MCF 10A (cell line): ENCODE measurements at regions not wholly inside any gene's neighbourhood (a gene's known extent, or its start where the extent isn't known, plus 50 kb on each side); places are given as distances from the start of the nearest gene placed in this dataset.

Experiments
- BruUV-seq: library from RNA; stranded (reverse); fragments of 400-500 nt; replicated peaks from 2 replicates; lab custom pipeline; 2021; lab: Mats Ljungman, UMichigan
- CTCF ChIA-PET: fragments of 300-600 bp; sonication (Branson Sonifier 250); formaldehyde crosslinking; extraction: SDS; loops from one replicate; lab custom pipeline; 2021; ENCODE audit warnings: antibody characterized with exemption, inconsistent platforms; lab: Yijun Ruan, JAX
- POLR2A ChIA-PET: fragments of 300-600, 350-650 bp; sonication (Branson Sonifier 250); formaldehyde crosslinking; extraction: SDS; loops from one replicate; lab custom pipeline; 2020; ENCODE audit warnings: antibody characterized with exemption, inconsistent platforms; lab: Yijun Ruan, JAX
- DNase-seq: peaks from one replicate; pipeline ENCODE4 v3.0.0-alpha.2; 2018; ENCODE audit not compliant: unreplicated experiment
- H3K27ac Mint-ChIP-seq: one replicate; pipeline ENCODE4 v1.8.0; 2022; ENCODE audit warnings: mild to moderate bottlenecking, low read depth, mixed read lengths; ENCODE audit not compliant: unreplicated experiment
- H3K27me3 Mint-ChIP-seq: one replicate; pipeline ENCODE4 v1.8.0; 2022; ENCODE audit warnings: mixed read lengths; ENCODE audit not compliant: insufficient read depth, unreplicated experiment
- H3K36me3 Mint-ChIP-seq: one replicate; pipeline ENCODE4 v1.8.0; 2022; ENCODE audit warnings: mild to moderate bottlenecking, moderate library complexity, mixed read lengths; ENCODE audit not compliant: insufficient read depth, unreplicated experiment
- H3K4me1 Mint-ChIP-seq: one replicate; pipeline ENCODE4 v1.8.0; 2022; ENCODE audit warnings: mixed read lengths; ENCODE audit not compliant: insufficient read depth, unreplicated experiment
- H3K4me3 Mint-ChIP-seq: one replicate; pipeline ENCODE4 v1.8.0; 2022; ENCODE audit warnings: mild to moderate bottlenecking, moderate library complexity, mixed read lengths; ENCODE audit not compliant: unreplicated experiment
- H3K9me3 Mint-ChIP-seq: one replicate; pipeline ENCODE4 v1.8.0; 2022; ENCODE audit warnings: mixed read lengths; ENCODE audit not compliant: unreplicated experiment
- intact Hi-C: fragments of 100-400 bp; cut with micrococcal nuclease; formaldehyde crosslinking; loops from 2 replicates; pipeline ENCODE4 v1.14.1; 2022
- TF ChIP-seq, protein P1 (sequence below): fragments of 200-600 bp; IDR thresholded peaks from one replicate; pipeline ENCODE4 v1.8.0; 2022; ENCODE audit warnings: antibody characterized with exemption, mild to moderate bottlenecking; ENCODE audit not compliant: unreplicated experiment

DNA sequence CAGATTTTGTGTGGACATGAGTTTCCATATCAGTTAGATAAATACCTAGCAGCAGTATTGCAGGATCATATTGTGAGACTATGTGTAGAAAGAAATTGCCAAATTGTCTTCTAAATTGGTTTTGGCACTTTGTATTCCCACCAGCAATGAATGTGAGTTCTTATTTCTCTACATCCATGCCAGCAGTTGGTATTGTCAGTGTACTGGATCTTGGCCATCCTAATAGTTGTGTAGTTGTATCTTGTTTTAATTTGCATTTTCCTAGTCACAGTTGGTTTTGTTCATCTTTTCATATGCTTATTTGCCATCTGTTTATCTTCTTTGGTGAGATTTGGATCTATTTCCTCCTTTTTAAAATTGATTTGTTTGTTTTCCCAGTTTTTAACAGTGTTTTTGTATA, 154.7 kb upstream of the HCRTR2 start:
- ChIA-PET POLR2A (no interaction called here), CTCF (no interaction called here)
- Mint-ChIP-seq H3K27ac (no peak overlapping the region), H3K4me3 (no peak overlapping the region), H3K36me3 (no peaks in the 10 kb centered on the region), H3K9me3 (no peaks in the 10 kb centered on the region), H3K4me1 (no peaks in the 10 kb centered on the region), H3K27me3 (no peaks in the 10 kb centered on the region)
- DNase-seq: no peak
- TF ChIP-seq, protein P1, sequence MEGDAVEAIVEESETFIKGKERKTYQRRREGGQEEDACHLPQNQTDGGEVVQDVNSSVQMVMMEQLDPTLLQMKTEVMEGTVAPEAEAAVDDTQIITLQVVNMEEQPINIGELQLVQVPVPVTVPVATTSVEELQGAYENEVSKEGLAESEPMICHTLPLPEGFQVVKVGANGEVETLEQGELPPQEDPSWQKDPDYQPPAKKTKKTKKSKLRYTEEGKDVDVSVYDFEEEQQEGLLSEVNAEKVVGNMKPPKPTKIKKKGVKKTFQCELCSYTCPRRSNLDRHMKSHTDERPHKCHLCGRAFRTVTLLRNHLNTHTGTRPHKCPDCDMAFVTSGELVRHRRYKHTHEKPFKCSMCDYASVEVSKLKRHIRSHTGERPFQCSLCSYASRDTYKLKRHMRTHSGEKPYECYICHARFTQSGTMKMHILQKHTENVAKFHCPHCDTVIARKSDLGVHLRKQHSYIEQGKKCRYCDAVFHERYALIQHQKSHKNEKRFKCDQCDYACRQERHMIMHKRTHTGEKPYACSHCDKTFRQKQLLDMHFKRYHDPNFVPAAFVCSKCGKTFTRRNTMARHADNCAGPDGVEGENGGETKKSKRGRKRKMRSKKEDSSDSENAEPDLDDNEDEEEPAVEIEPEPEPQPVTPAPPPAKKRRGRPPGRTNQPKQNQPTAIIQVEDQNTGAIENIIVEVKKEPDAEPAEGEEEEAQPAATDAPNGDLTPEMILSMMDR: no peak
- intact Hi-C loops: no loop called here
- no TSS peak for BruUV-seq

- BruUV-seq: no TSS peak
- TF ChIP-seq, protein P1: no peak
- H3K4me3 Mint-ChIP-seq: no peak overlapping the region
- no peaks in the 10 kb centered on the region for H3K9me3 Mint-ChIP-seq
- ChIA-PET CTCF (no interaction called here), POLR2A (no interaction called here)
- no peaks in the 10 kb centered on the region for H3K27me3 Mint-ChIP-seq
- H3K27ac Mint-ChIP-seq: no peak overlapping the region
- DNase-seq: no peak
- intact Hi-C loops: no loop called here
- H3K36me3 Mint-ChIP-seq: no peaks in the 10 kb centered on the region
- H3K4me1 Mint-ChIP-seq: no peaks in the 10 kb centered on the region
Measured at GRCh38 chr6:55023230-55023629, 151.1 kb upstream of the HCRTR2 start.

GRCh38 chr6:55033016-55033546, 141.2 kb upstream of the HCRTR2 start:
- no TSS peak for BruUV-seq
- no peaks in the 10 kb centered on the region for H3K27me3 Mint-ChIP-seq
- no peaks in the 10 kb centered on the region for H3K4me1 Mint-ChIP-seq
- H3K4me3 Mint-ChIP-seq: no peak overlapping the region
- no peak for DNase-seq
- no peak overlapping the region for H3K27ac Mint-ChIP-seq
- TF ChIP-seq, protein P1: no peak
- H3K36me3 Mint-ChIP-seq: peaks cover 6% of the 10 kb centered on the region
- no peaks in the 10 kb centered on the region for H3K9me3 Mint-ChIP-seq
- intact Hi-C loops: no loop called here
- ChIA-PET POLR2A (no interaction called here), CTCF (no interaction called here)

DNA sequence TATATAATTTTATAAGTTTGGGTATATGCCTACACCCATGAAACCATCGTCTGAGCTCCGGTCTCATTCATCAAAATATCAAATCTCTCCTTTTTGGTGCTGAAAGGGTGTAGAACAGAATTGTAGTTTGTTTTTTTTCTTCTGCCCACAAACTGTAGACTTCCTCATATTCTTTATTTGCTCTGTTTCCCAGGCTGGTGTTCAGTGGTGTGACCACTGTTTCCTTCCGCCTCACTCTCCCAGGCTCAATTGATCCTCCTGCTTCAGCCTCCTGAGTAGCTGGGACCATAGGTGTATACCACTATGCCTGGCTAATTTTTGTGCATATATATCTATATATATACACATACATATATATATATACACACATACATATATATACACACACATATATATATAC, 139.6 kb upstream of the HCRTR2 start:
- H3K9me3 Mint-ChIP-seq: no peaks in the 10 kb centered on the region
- peaks cover 6% of the 10 kb centered on the region for H3K36me3 Mint-ChIP-seq
- no peak for DNase-seq
- TF ChIP-seq, protein P1: no peak
- intact Hi-C loops: no loop called here
- no peak overlapping the region for H3K4me3 Mint-ChIP-seq
- no peak overlapping the region for H3K27ac Mint-ChIP-seq
- no peaks in the 10 kb centered on the region for H3K27me3 Mint-ChIP-seq
- H3K4me1 Mint-ChIP-seq: no peaks in the 10 kb centered on the region
- no TSS peak for BruUV-seq
- ChIA-PET POLR2A (no interaction called here), CTCF (no interaction called here)
